ENCODE measurements at regions not wholly inside any gene's neighbourhood (a gene's known extent, or its start where the extent isn't known, plus 50 kb on each side); places are given as distances from the start of the nearest gene placed in this dataset.

GRCh38 chr5:92527311-92528078 lies 1053.5 kb downstream of the NR2F1-AS1 start:
- no peak for ATAC-seq (ENCODE audit: low read depth)

More at GRCh38 chr5:92527311-92528078, 1053.5 kb downstream of the NR2F1-AS1 start:
- no peaks in the 10 kb centered on the region for H3K4me1 ChIP-seq (ENCODE audit: control insufficient read depth in 2 of 2, insufficient read depth in 2 of 2, low read length in 2 of 2)
- POLR2A ChIA-PET = no interaction called here
- intact Hi-C loops (cut with micrococcal nuclease) = no loop called here
- no peaks in the 10 kb centered on the region for H3K27me3 ChIP-seq (replicated peaks in 1 of 4; ENCODE audit: control extremely low read depth in 1 of 4, control insufficient read depth in 3 of 4, insufficient read depth in 4 of 4, low read length in 3 of 4)
- H3K79me2 ChIP-seq (ENCODE audit: control insufficient read depth, insufficient read depth, low read length) = no peaks in the 10 kb centered on the region
- no peak for TF ChIP-seq EZH2 (IDR thresholded peaks at IDR 0.05; ENCODE audit: borderline replicate concordance, insufficient read depth, low read depth, low read length, poor library complexity, severe bottlenecking)
- no peak for TF ChIP-seq CTCF (IDR thresholded peaks at IDR 0.05)
- no peak overlapping the region for H3K4me3 ChIP-seq (ENCODE audit: control extremely low read depth in 1 of 5, extremely low read depth in 1 of 5, insufficient read depth in 1 of 5, low read depth in 2 of 5, low read length in 4 of 5)
- H3K9me3 ChIP-seq (ENCODE audit: control extremely low read depth in 1 of 3, control insufficient read depth in 2 of 3, insufficient read depth in 1 of 3, low read length in 2 of 3) = no peaks in the 10 kb centered on the region
- no peak overlapping the region for H3K9ac ChIP-seq (ENCODE audit: low read length)
- no peak overlapping the region for H3K27ac Mint-ChIP-seq
- DNase-seq = no peak
- H3K4me2 ChIP-seq (replicated peaks; ENCODE audit: low read depth, low read length, poor library complexity, severe bottlenecking) = no peak overlapping the region
- H2AFZ ChIP-seq (ENCODE audit: insufficient read depth, low read depth, low read length, poor library complexity, severe bottlenecking) = no peak overlapping the region
- no peaks in the 10 kb centered on the region for H3K36me3 ChIP-seq (replicated peaks in 1 of 2; ENCODE audit: control extremely low read depth in 1 of 2, control insufficient read depth in 1 of 2, extremely low read depth in 1 of 2, insufficient read depth in 2 of 2, low read length in 1 of 2)
- no peaks in the 10 kb centered on the region for H4K20me1 ChIP-seq (ENCODE audit: control insufficient read depth, insufficient read depth, low read length, poor library complexity, severe bottlenecking)
- H3K4me1 Mint-ChIP-seq = no peaks in the 10 kb centered on the region
- no peaks in the 10 kb centered on the region for H3K9me3 Mint-ChIP-seq (ENCODE audit: insufficient read depth)
- H3K4me3 Mint-ChIP-seq = no peak overlapping the region
- H3K27ac ChIP-seq (ENCODE audit: low read length in 2 of 2) = no peak overlapping the region
- CTCF ChIA-PET = no interaction called here
- whole genome bisulfite sequencing (ENCODE audit: insufficient coverage) = 33% methylated on average over 1 of the region's 4 CpGs
- no peaks in the 10 kb centered on the region for H3K27me3 Mint-ChIP-seq

Data from B cell (primary cell).